Pancreas (tissue), 10 donors: ENCODE measurements at regions not wholly inside any gene's neighbourhood (a gene's known extent, or its start where the extent isn't known, plus 50 kb on each side); places are given as distances from the start of the nearest gene placed in this dataset.

Experiments
- ATAC-seq, 4 donors: fragments of 200-7000 bp; cut with Tn5 transposase; one replicate each; pipeline versions ENCODE4 v1.8.0 to v1.9.1; 2020; ENCODE audit warnings: mild to moderate bottlenecking in 4 of 4, moderate library complexity in 4 of 4
- DNase-seq, 6 donors: peaks; one replicate each; pipeline ENCODE4 v3.0.0-alpha.2; 2020
- FAIRE-seq: peaks from 2 replicates; lab custom pipeline; 2012; peaks lifted over from hg19 to GRCh38; lab: Jason Lieb, UNC
- H3K27ac ChIP-seq, 4 donors: fragments of 200-600 bp; sonication (generic); 1 replicate in 3 of 4; 2 replicates in 1 of 4; pipeline versions ENCODE4 v1.5.0 to v1.8.0; 2020
- H3K27me3 ChIP-seq, 4 donors: fragments of 200-600 bp; one replicate each; pipeline ENCODE4 v1.8.0; 2021
- H3K36me3 ChIP-seq, 3 donors: fragments of 200-600 bp; sonication (generic) in 1 of 3; one replicate each; pipeline versions ENCODE4 v1.5.0 to v1.8.0; 2020 to 2021
- H3K4me1 ChIP-seq, 3 donors: fragments of 200-600 bp; one replicate each; pipeline ENCODE4 v1.8.0; 2021
- H3K4me3 ChIP-seq, 4 donors: fragments of 200-600 bp; sonication (generic) in 2 of 4; one replicate each; pipeline versions ENCODE4 v1.5.0 to v1.8.0; 2020 to 2021
- H3K9me3 ChIP-seq, 4 donors: fragments of 200-600 bp; one replicate each; pipeline ENCODE4 v1.8.0; 2021
- CTCF ChIP-seq, 4 donors: fragments of 200-600 bp; sonication (generic) in 3 of 4; IDR thresholded peaks; one replicate each; pipeline versions ENCODE4 v1.5.0 to v1.8.0; 2021; ENCODE audit warnings: antibody characterized with exemption in 4 of 4
- WGBS, 2 donors: extraction: QIAGEN DNeasy Blood & Tissue Kit; methylation state at CpG; one replicate each; pipeline ENCODE4 v1.1.7; 2013; 5-methylcytosine and 5-hydroxymethylcytosine counted together
- intact Hi-C, 3 donors: fragments of 100-400 bp; cut with DNase I; formaldehyde crosslinking; loops; one replicate each; pipeline versions ENCODE4 v1.11.1 to v1.14.2; 2022
- donor health status: healthy with polysubstance abuse.
- donor health status: DM: no; HTN: no; CAD: no; lungs with moderate emphysema.
- donor health status: DM: no; HTN: no; CAD: no.
- donor health status: control.
- donor health status: control.
- donor health status: Bipolar disorder and iron deficiency.
- donor health status: DM: yes; HTN: yes; CAD: no.
- donor health status: DM: no; HTN: no; CAD: no.
- donor health status: DM: no; HTN: no; CAD: no.
- donor health status: DM: yes; HTN: yes; CAD: no.

- H3K27ac ChIP-seq, result no peak overlapping the region
- TF ChIP-seq CTCF (IDR thresholded peaks at IDR 0.05), result no peak
- no peaks in the 10 kb centered on the region for H3K36me3 ChIP-seq
Measured at GRCh38 chr4:138090918-138091676, 151.1 kb downstream of the SLC7A11 start.

GRCh38 chr4:138090150-138090917, 151.8 kb downstream of the SLC7A11 start:
- TF ChIP-seq CTCF (IDR thresholded peaks at IDR 0.05), result peak; percentile 56 to 82 (median 72)
- DNase-seq (peak in 4 of 6 donors; percentile 20 to 66 (median 39)), ATAC-seq (peak; percentile 94 to 99 (median 96)), FAIRE-seq (peak; percentile 82)
- H3K27ac ChIP-seq, result no peak overlapping the region
- H3K4me1 ChIP-seq, result peaks cover 0 to 8% (median 7%) of the 10 kb centered on the region in 3 donors
- intact Hi-C loops, result no loop called here
- H3K4me3 ChIP-seq, result peak overlapping the region in 2 of 4 donors; percentile 21 to 22
- H3K9me3 ChIP-seq, result no peaks in the 10 kb centered on the region
- 16% methylated on average over 17 of the region's 17 CpGs for WGBS, 2 donors
- H3K36me3 ChIP-seq, result no peaks in the 10 kb centered on the region
- H3K27me3 ChIP-seq, result no peaks in the 10 kb centered on the region

More at GRCh38 chr4:138090918-138091676, 151.1 kb downstream of the SLC7A11 start:
- no peak overlapping the region for H3K4me3 ChIP-seq
- no peaks in the 10 kb centered on the region for H3K27me3 ChIP-seq
- no peaks in the 10 kb centered on the region for H3K9me3 ChIP-seq
- no peak for FAIRE-seq
- DNase-seq, result no peak
- intact Hi-C loops, result no loop called here
- 46 to 47% methylated on average over 5 of the region's 5 CpGs for WGBS, 2 donors
- peaks cover 0 to 8% (median 7%) of the 10 kb centered on the region in 3 donors for H3K4me1 ChIP-seq
- peak; percentile 24 to 45 (median 29) for ATAC-seq

GRCh38 chr4:138088449-138089208, 153.5 kb downstream of the SLC7A11 start:
- Histone ChIP-seq H3K4me1 (peaks cover 0 to 8% (median 7%) of the 10 kb centered on the region in 3 donors), H3K27me3 (no peaks in the 10 kb centered on the region), H3K36me3 (no peaks in the 10 kb centered on the region), H3K4me3 (no peak overlapping the region), H3K27ac (no peak overlapping the region), H3K9me3 (no peaks in the 10 kb centered on the region)
- intact Hi-C loops, result no loop called here
- ATAC-seq, result no peak
- DNase-seq, result peak in 2 of 6 donors; percentile 18 to 66
- no peak for FAIRE-seq
- no peak for TF ChIP-seq CTCF (IDR thresholded peaks at IDR 0.05)
- whole genome bisulfite sequencing, 2 donors, result 97 to 99% methylated on average over 64 to 67 of the region's 67 CpGs

- ATAC-seq, result no peak
- H3K27me3 ChIP-seq, result no peaks in the 10 kb centered on the region
- H3K36me3 ChIP-seq, result no peaks in the 10 kb centered on the region
- H3K9me3 ChIP-seq, result no peaks in the 10 kb centered on the region
- H3K4me3 ChIP-seq, result no peak overlapping the region
- FAIRE-seq, result no peak
- peaks cover 0 to 8% (median 7%) of the 10 kb centered on the region in 3 donors for H3K4me1 ChIP-seq
- WGBS, 2 donors, result 87 to 89% methylated on average over 4 of the region's 4 CpGs
- H3K27ac ChIP-seq, result no peak overlapping the region
- no peak for DNase-seq
- TF ChIP-seq CTCF (IDR thresholded peaks at IDR 0.05), result no peak
- intact Hi-C loops, result no loop called here
Measured at GRCh38 chr4:138087066-138087719, 155.0 kb downstream of the SLC7A11 start.
